NCI-H748 (cell line): ENCODE measurements at regions not wholly inside any gene's neighbourhood (a gene's known extent, or its start where the extent isn't known, plus 50 kb on each side); places are given as distances from the start of the nearest gene placed in this dataset.
A peak's percentile ranks its signal among the peaks of the same experiment; 100 is the strongest.

ENCODE experiments used
- DNase-seq: peaks from one replicate; lab custom pipeline; 2025; ENCODE audit not compliant: unreplicated experiment; lab: John Stamatoyannopoulos, UW

DNA sequence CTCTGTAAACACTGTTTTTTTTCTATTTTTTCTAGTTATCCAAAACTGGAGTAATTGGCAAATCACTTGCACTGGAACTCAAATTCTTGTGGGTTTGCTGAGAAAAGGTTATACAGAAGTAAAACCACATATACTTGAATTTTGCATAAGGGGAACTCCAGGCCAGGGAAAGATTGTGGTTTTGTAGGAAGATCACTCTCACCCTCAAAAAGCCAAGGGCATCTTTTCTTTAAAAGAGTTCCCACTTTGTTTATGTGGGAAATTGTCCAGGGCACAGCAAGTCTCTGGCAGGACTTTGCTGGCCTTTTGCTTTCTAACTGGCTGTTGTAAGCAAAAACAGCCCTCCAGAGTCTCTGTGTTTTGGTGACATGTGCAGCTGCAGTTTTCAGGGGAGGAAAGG lies 340.3 kb upstream of the RBMS3 start:
- no peak for DNase-seq

DNA sequence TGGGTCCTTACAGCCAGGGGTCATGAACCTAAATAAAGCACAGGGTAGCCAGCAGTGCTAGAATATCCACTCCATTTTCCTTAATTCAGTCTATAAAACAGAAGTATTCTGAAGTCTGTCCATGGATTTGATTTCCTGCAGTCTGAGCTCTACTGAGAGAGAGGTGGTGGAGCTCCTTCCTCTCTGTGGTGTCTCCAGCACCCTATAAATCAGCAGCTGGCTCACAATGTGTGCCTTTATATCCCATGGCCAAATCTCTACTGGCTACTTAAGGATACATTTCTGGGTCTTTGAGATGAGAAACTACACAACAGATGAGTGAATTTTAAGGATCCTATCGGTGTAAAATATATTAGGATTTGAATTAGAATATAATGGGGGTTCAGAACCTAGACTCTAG lies 339.9 kb upstream of the RBMS3 start:
- DNase-seq, result no peak

- DNase-seq, result no peak
Observed at GRCh38 chr3:28947061-28947460, 333.8 kb upstream of the RBMS3 start.

DNA sequence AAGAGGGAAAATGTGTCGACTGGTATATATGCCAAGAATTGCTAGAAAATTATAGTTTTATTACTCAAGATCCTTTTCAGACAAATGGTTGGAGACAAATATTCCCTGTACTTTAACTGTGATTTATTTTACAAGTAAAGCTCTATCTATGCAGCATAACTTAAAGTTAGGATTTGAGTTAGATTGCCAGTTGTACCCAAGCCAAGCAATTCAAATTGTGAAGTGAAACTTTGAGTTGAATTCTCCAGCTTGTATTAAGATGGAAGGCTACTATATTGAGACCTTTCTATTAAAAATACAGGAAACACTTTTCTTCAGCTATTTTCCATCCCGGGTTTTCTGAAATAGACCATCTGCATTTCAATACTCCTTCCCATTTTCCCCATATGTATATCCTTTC lies 333.1 kb upstream of the RBMS3 start:
- no peak for DNase-seq

- DNase-seq, result no peak
Observed at GRCh38 chr3:28948685-28949084, 332.2 kb upstream of the RBMS3 start.

GRCh38 chr3:28949580-28949979 lies 331.3 kb upstream of the RBMS3 start:
- peak; percentile 2 for DNase-seq

DNA sequence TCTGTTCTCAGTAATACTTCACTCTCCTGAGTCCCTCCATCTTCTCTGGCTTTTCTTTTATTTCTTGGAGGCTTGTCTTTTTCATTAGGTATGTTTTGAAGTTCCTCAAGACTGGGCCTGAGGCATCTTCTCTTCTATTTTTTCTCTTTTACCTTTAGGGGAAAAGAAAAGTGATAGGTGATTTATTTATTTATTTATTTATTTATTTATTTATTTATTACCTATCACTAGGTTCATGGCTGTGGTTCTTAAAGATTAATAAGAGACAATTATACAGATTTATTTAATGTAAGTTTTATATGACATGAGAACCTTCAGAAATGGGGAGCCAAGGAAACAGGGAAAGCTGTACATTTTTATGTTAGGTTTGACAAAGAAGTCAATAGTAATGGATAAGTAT lies 330.3 kb upstream of the RBMS3 start:
- DNase-seq, result no peak

DNA sequence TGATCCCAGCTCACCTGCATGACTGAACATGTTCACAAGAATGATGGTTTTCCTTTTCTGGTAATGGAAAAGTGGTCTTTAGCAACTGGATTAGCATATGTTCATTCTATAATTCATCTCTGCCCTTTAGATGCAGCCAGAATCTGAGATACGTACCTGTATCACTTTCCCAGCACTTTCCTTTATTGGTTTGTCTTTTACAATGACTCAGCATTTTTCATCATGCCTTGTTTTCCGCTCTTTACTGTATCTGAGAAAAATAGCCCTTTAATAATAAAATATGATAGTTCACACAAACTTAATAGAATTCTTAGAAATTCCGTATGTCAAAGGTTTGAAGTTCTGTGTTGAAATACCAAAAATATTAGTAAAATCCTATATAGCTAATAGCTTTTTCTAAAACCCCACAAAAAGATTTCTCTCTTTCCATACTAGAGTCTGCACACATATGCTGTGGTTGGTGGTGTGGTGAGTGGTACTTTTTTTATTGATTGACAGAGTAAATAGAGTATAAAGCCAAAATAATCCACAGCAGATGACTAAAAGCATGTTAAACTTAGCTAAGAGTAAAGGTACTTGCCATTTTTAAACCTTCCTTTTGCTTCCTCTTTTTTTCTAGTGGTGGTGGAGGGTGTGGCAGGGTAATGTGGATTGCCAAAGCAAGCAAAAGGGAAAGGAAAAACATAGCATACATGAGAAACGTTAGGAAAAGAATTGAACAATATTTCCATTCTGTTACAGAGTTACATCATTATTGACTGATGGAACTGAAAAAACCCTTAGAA lies 328.9 kb upstream of the RBMS3 start:
- no peak for DNase-seq

- DNase-seq, result no peak
Observed at GRCh38 chr3:28958656-28959055, 322.2 kb upstream of the RBMS3 start.

DNA sequence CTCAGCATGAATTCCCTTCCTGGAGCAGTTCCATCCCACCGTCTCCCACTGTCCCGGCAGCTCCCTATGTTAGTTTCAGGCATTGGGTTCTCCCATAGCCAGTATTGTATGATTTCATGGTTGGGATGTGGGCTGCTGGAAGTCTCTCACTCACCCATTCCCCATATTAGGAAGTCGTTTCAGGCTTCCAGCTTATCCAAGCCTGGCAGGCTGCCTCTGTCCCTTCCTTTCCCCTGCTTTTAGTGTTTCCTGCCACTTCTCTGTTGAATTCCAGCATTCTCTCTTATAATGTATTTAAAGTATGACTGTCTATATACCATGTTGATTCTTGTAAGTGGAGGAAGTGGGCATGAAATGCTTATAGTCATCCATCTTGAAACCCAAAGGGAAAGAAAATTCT lies 309.7 kb upstream of the RBMS3 start:
- DNase-seq, result no peak

DNA sequence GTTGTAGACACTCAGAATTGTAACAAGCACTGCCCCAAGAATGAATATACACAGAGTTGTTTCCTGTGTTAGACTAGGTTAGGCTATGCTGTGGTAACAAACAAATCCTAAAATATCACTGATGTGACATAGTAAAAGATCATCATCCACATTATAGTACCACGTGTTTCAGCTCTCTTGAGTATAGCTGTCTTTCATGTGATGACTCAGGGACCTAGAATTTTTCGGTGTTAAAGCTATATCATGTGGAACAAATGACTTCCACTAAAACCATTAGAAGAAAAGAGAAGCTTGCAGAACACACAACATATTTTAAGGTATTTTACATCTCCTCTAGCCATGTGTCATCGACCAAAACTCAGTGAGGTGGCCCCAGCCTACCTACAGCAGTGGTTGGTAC lies 307.9 kb upstream of the RBMS3 start:
- DNase-seq, result no peak

DNA sequence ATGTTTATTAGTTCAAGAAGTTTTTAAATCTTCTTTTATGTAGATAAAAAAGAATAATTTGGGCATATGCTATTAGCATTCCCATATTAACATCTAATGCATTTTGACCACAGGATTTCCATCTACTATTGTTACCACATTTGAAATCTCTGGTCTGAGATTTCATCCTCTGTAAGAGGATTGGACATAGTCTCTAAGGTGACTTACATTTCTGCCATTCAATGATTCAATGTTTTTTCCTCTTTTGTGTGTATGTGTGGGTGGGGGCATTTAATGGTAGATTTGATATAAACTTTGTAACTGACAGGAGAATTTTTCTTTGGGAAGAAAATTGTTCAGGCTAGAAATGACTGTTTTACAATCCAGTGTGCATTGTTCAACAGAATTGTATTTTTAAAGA lies 307.3 kb upstream of the RBMS3 start:
- DNase-seq, result no peak

GRCh38 chr3:28978092-28978491 lies 302.8 kb upstream of the RBMS3 start:
- DNase-seq, result no peak

DNA sequence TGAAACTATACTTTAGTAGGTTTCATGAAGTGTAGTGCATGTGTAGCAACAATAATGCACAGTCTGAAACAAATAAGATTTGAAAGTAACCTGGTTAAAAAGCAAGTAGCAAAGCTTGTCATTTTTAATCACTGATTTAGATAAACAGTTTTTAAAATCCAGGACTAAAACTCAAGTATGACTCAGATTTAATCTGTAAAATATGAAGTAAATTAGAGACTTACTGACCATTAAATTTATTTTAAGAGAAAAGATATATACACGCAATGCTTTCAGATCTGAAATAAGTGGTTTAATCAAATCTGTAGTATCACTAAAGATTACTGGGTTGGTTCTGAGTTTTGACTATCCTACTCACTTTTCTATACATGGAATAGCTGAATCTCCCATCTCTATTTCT lies 300.7 kb upstream of the RBMS3 start:
- no peak for DNase-seq

GRCh38 chr3:28980631-28981030 lies 300.2 kb upstream of the RBMS3 start:
- no peak for DNase-seq

DNA sequence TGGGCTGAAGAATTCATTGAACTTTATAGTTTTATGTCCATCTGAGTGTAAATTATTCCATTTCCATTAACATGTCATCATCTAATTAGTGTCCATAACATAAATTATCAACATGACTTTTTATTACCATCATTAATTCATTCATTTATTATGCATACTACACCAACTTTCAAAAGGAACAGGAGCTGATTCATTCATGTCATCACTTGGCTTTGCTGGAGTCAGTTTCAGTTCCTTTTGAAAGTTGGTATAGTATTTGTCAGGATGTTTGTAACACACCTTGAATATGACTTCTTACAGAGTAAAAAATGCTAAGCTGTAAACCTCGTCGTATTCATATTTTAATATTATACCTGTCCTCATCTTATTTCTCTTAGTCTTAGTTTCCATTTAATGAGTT lies 298.0 kb upstream of the RBMS3 start:
- DNase-seq, result no peak

DNA sequence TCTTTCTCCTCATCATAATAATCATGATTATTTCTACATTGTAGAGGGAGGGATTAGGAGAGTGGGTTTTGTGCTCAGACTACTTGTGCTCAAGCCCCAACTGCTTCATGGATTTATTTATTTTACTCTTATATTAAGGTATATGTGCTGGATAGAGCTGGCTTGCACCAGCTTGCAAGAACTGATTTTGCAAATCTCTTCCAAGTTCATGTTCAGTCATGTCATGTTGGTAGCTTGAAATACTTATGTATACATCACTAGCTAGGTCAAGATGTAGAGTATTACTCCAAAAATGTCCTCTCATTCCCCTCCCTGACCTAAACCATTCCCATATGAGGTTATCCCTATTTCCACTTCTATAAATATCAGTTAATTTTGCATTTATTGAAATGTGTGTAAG lies 293.9 kb upstream of the RBMS3 start:
- DNase-seq, result no peak

GRCh38 chr3:28989646-28990089 lies 291.2 kb upstream of the RBMS3 start:
- no peak for DNase-seq

GRCh38 chr3:28994161-28994905 lies 286.5 kb upstream of the RBMS3 start:
- no peak for DNase-seq

DNA sequence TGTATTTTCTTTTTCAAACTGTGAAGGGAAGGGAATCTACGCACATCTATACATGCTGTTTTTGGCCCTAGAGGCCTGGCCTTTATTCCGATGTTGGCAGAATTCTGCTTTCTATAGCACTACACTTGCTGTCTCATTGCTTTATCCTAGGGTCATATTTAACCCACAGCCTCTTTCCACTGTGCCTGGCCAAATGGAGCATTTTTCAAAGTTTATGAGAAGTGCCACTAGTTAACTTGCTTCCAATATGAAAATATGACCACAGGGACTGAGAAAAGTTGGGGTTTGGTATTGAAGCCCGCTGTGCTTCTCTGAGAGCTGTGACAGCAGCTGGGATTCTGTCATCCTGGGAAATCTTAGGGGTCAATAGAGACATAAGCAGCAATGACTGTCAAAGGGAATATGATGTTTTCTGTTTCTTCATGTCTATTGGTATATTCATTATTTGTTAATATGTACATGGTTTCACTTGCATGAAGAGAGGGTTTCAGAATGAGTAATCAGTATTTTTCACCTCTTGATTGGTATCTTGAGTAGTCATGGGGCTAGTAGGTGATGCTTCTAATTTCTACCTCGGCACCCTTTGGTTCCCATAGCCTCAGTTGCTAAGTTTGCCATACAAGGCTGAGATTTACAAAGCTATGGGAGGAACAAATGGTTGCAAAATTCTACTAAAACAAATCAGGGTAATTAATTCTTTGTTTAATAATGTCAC lies 275.8 kb upstream of the RBMS3 start:
- DNase-seq, result no peak

DNA sequence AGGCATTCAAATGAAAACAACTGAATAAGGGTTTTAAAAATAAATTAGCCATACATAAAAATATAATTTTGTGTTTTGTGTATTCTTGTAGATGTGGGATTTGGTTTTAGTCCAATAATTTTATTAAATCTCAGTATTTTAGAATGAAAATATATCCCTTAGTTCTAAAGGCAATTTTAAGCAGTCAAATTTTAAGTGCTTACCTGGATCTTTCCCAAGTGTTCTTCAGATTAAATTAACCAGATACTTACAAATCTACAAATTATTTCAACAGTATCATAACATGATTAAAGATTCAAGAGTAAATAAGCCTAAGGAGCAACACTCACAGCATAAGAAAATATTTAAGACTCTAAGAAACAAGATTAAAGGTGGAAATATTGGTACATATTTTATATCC lies 275.0 kb upstream of the RBMS3 start:
- no peak for DNase-seq

DNA sequence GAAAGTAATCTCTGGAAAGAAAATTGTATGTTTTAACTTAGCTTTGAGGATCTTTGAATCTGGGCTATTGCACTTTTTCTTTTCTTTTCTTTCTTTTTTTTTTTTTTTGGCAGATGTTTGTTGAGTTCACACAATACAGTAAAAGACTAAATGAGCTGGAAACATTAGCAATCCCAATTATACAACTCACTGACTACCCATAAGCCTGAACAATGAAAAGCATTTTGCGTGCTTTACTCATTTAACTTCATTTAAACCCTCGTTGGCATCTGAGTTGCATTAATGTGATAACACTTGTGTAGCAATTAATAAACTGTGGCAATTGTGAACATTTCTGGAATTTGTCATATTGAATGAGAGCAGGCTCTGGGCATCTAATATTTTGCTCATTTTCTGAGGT lies 269.4 kb upstream of the RBMS3 start:
- DNase-seq, result peak; percentile 21
